Common myeloid progenitor, CD34-positive (primary cell): ENCODE measurements at regions not wholly inside any gene's neighbourhood (a gene's known extent, or its start where the extent isn't known, plus 50 kb on each side); places are given as distances from the start of the nearest gene placed in this dataset.
A peak's percentile ranks its signal among the peaks of the same experiment; 100 is the strongest.
"Not testable (repeated sequence)": the region's sequence is repeated elsewhere in the genome, so short reads cannot be mapped to it uniquely, and the experiment has no call there.

Experiments
- CTCF ChIA-PET: fragments of 350-600 bp; sonication (Branson Sonifier 250); formaldehyde crosslinking; loops from one replicate; lab custom pipeline; 2021; ENCODE audit warnings: antibody characterized with exemption; lab: Charles Lee
- POLR2A ChIA-PET: fragments of 350-600 bp; sonication (Branson Sonifier 250); formaldehyde crosslinking; loops from one replicate; lab custom pipeline; 2021; ENCODE audit warnings: antibody characterized with exemption; lab: Charles Lee
- DNase-seq, 3 donors: peaks; one replicate each; pipeline versions ENCODE4 v3.0.0 to v3.0.0-alpha.2; 2013
- H3K27ac ChIP-seq, 2 experiments: 1 replicate in 1 of 2; 2 replicates in 1 of 2; pipeline ENCODE4 v1.7.0; 2013; ENCODE audit warnings: inconsistent platforms in 2 of 2, low read length in 2 of 2, mild to moderate bottlenecking in 2 of 2, low read depth in 1 of 2, moderate library complexity in 1 of 2; ENCODE audit not compliant: severe bottlenecking in 2 of 2, insufficient read depth in 1 of 2, poor library complexity in 1 of 2
- H3K27me3 ChIP-seq, 5 experiments: replicated peaks in 2 of 5; 1 replicate in 3 of 5; 2 replicates in 2 of 5; pipeline versions ENCODE4 v1.6.1 to v1.7.0; 2013; ENCODE audit warnings: low read length in 4 of 5, mild to moderate bottlenecking in 2 of 5, moderate library complexity in 2 of 5, inconsistent platforms in 1 of 5; ENCODE audit not compliant: insufficient read depth in 5 of 5, control insufficient read depth in 4 of 5
- H3K36me3 ChIP-seq, 4 experiments: 1 replicate in 2 of 4; 2 replicates in 2 of 4; pipeline versions ENCODE4 v1.6.1 to v1.7.0; 2013; ENCODE audit warnings: low read length in 3 of 4, control low read depth in 1 of 4, mild to moderate bottlenecking in 1 of 4; ENCODE audit not compliant: control insufficient read depth in 4 of 4, insufficient read depth in 4 of 4
- H3K4me1 ChIP-seq, 4 experiments: 1 replicate in 3 of 4; 2 replicates in 1 of 4; pipeline versions ENCODE4 v1.6.1 to v1.7.1; 2013; ENCODE audit warnings: low read length in 3 of 4, mild to moderate bottlenecking in 3 of 4, control low read depth in 1 of 4, inconsistent platforms in 1 of 4, moderate library complexity in 1 of 4; ENCODE audit not compliant: control insufficient read depth in 4 of 4, insufficient read depth in 4 of 4; ENCODE audit errors: control extremely low read depth in 1 of 4
- H3K4me3 ChIP-seq, 7 experiments: 1 replicate in 4 of 7; 2 replicates in 3 of 7; pipeline versions ENCODE4 v1.5.1 to v1.7.0; 2013; ENCODE audit warnings: mild to moderate bottlenecking in 7 of 7, low read length in 6 of 7, moderate library complexity in 6 of 7, inconsistent platforms in 2 of 7, low read depth in 2 of 7, control low read depth in 1 of 7; ENCODE audit not compliant: insufficient read depth in 4 of 7, control insufficient read depth in 1 of 7; ENCODE audit errors: extremely low read depth in 1 of 7
- H3K9me3 ChIP-seq, 5 experiments: 1 replicate in 4 of 5; 2 replicates in 1 of 5; pipeline versions ENCODE4 v1.6.1 to v1.7.1; 2013; ENCODE audit warnings: low read length in 4 of 5, mild to moderate bottlenecking in 2 of 5, inconsistent platforms in 1 of 5, low read depth in 1 of 5, moderate library complexity in 1 of 5; ENCODE audit not compliant: control insufficient read depth in 4 of 5, insufficient read depth in 2 of 5; ENCODE audit errors: control extremely low read depth in 1 of 5
- WGBS: methylation state at CpG from one replicate; pipeline ENCODE4 v1.1.5; 2013; ENCODE audit not compliant: insufficient coverage; 5-methylcytosine and 5-hydroxymethylcytosine counted together

GRCh38 chr7:6938284-6938683, 112.2 kb upstream of the CCZ1B start:
- H3K27me3 ChIP-seq, H3K4me1 ChIP-seq, H3K27ac ChIP-seq, H3K36me3 ChIP-seq, POLR2A ChIA-PET, H3K9me3 ChIP-seq, CTCF ChIA-PET, H3K4me3 ChIP-seq: not testable (repeated sequence)
- peak; percentile 3 to 25 (median 11) for DNase-seq
- 63% methylated on average over 2 of the region's 4 CpGs for WGBS

DNA sequence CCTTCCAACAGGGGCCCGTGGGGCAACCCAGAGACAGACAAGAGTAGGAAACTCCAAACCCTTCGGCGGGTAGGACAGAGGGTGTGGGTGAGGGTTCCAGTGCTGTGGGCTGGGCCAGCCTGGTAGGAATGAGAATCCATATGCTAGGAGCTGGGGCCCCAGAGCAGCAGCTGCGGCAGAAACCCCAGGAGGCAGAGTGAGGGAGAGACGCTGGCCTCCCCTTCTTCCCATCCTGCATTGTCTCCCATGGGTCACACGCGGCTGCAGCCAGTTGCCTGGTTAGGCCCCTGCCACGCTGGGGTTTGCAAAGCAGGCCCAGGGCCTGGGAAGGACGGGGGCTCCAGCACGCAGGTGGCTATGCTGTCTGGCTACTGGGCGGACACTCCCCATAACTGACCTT, 113.1 kb upstream of the CCZ1B start:
- H3K4me3 ChIP-seq, H3K27me3 ChIP-seq, H3K27ac ChIP-seq, DNase-seq, H3K4me1 ChIP-seq, H3K36me3 ChIP-seq, H3K9me3 ChIP-seq, POLR2A ChIA-PET, CTCF ChIA-PET: not testable (repeated sequence)
- WGBS = 97% methylated on average over 5 of the region's 11 CpGs

DNA sequence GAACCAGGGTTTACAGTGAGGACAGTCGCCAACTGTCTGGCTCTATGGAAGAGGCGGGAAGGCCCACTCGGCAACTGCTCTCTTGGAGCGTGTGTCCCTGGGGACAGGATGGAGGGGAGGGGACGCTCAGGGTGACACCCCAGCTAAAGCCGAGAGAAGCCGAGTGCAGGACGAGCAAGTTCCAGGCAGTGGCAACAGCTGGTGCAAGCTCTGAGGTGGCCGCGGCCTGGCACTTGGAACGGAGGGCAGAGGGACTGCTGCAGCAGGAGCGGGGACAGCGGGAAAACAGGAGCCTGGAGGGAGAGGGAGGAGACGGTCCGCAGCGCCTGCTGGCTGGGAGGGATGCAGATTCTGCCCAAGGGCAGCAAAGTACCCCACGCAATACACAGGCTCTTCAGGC, 113.8 kb upstream of the CCZ1B start:
- WGBS = 92% methylated on average over 2 of the region's 17 CpGs
- CTCF ChIA-PET, H3K9me3 ChIP-seq, H3K27me3 ChIP-seq, DNase-seq, POLR2A ChIA-PET, H3K27ac ChIP-seq, H3K36me3 ChIP-seq, H3K4me1 ChIP-seq, H3K4me3 ChIP-seq: not testable (repeated sequence)

DNA sequence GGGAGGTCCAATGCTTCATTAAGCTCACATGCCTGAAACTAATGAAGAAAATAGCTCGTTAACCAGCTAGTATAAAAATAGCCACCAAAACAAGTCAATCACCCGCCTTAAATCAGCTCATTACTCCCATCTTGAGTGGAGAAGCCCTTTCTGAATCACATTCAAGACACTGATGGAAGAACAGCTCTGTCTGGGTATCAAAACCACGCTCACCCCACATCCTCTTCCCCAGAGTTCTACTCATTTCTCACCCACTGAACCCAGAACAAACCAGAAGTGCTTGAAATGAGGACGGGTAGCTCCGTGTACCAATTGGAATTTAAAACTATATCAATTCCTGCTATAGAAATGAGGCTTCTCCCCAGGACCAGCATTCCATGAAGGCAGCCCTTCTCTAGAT, 120.8 kb upstream of the CCZ1B start:
- CTCF ChIA-PET = interaction anchor here (0.8 kb wide), 1 partner anchor 294 kb away, joined by 3 read pairs; no protein-coding TSS in a partner anchor
- DNase-seq, H3K4me3 ChIP-seq, H3K27ac ChIP-seq, H3K27me3 ChIP-seq, POLR2A ChIA-PET, H3K36me3 ChIP-seq, H3K4me1 ChIP-seq, H3K9me3 ChIP-seq: not testable (repeated sequence)
- 90% methylated on average over 3 of the region's 5 CpGs for WGBS

DNA sequence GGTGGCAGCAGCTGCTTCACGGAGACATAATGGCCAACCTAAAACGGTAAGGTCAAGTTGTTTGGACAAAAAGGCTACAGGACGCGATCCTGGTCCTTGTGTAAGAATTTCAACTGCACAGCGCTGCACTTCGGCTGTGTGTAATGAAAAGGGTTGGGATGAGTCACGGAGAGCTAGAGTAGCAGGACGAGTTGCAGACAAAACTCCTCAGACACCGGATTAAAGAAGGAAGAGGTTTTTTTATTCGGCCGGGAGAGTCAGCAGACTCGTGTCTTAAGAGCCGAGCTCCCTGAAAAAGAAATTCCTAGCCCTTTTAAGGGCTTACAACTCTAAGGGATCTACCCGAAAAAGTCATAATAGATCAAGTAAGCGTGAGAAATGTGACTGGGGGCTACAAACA, 124.2 kb upstream of the CCZ1B start:
- H3K4me3 ChIP-seq, DNase-seq, H3K9me3 ChIP-seq, H3K36me3 ChIP-seq, H3K27ac ChIP-seq, H3K4me1 ChIP-seq, CTCF ChIA-PET, POLR2A ChIA-PET, H3K27me3 ChIP-seq: not testable (repeated sequence)
- 50% methylated on average over 7 of the region's 15 CpGs for WGBS

GRCh38 chr7:6951553-6951952, 125.5 kb upstream of the CCZ1B start:
- H3K4me1 ChIP-seq, H3K36me3 ChIP-seq, H3K9me3 ChIP-seq, H3K4me3 ChIP-seq, POLR2A ChIA-PET, DNase-seq, CTCF ChIA-PET, H3K27me3 ChIP-seq, H3K27ac ChIP-seq: not testable (repeated sequence)
- no CpG with 5 or more reads among the region's 2 CpGs for WGBS

DNA sequence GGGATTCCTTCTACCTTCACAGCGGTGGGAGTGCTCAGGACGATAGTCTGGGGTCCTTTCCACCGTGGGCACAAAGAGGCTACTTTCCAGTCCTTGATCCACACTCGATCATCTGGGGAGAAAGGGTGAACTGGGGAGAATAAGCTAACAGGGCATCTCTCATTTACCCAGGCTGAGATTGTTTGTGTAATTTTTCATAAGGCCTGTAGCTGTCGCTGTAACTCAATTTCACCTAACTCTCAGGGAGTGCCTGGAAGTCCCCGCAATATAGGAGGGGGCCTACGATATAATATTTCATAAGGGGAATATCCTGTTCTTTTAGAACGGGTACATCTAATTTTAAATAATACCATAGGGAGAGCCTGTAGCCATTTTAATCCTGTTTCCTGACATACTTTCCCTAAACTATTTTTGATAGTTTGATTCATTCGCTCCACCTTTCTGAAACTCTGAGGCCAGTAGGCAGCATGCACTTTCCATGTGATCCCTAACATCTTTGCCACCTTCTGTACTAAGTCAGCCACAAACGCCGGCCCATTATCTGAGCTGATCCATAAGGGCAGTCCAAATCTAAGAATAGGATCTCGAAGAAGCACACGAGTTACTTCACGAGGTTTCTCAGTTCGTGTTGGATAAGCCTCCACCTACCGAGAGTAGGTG, 127.2 kb upstream of the CCZ1B start:
- DNase-seq, H3K36me3 ChIP-seq, H3K4me3 ChIP-seq, H3K9me3 ChIP-seq, H3K27ac ChIP-seq, CTCF ChIA-PET, POLR2A ChIA-PET, H3K27me3 ChIP-seq, H3K4me1 ChIP-seq: not testable (repeated sequence)
- 40% methylated on average over 1 of the region's 16 CpGs for WGBS
